ENCODE measurements at regions not wholly inside any gene's neighbourhood (a gene's known extent, or its start where the extent isn't known, plus 50 kb on each side); places are given as distances from the start of the nearest gene placed in this dataset.

GRCh38 chr14:97491697-97492096, 694.5 kb downstream of the VRK1 start:
- TF ChIP-seq RAD21 (conservative IDR thresholded peaks at IDR 0.05) (no peak), CTCF (IDR thresholded peaks at IDR 0.05; ENCODE audit: poor library complexity, severe bottlenecking) (no peak), EZH2 (IDR thresholded peaks at IDR 0.05; ENCODE audit: borderline replicate concordance, insufficient read depth, low read length, poor library complexity, severe bottlenecking) (no peak), REST (IDR thresholded peaks at IDR 0.05; ENCODE audit: borderline replicate concordance) (no peak), POLR2AphosphoS5 (IDR thresholded peaks at IDR 0.05) (no peak), EP300 (conservative IDR thresholded peaks at IDR 0.05; ENCODE audit: poor library complexity, severe bottlenecking) (no peak)

Data from neural cell (in vitro differentiated cells).